ENCODE measurements at regions not wholly inside any gene's neighbourhood (a gene's known extent, or its start where the extent isn't known, plus 50 kb on each side); places are given as distances from the start of the nearest gene placed in this dataset.

DNA sequence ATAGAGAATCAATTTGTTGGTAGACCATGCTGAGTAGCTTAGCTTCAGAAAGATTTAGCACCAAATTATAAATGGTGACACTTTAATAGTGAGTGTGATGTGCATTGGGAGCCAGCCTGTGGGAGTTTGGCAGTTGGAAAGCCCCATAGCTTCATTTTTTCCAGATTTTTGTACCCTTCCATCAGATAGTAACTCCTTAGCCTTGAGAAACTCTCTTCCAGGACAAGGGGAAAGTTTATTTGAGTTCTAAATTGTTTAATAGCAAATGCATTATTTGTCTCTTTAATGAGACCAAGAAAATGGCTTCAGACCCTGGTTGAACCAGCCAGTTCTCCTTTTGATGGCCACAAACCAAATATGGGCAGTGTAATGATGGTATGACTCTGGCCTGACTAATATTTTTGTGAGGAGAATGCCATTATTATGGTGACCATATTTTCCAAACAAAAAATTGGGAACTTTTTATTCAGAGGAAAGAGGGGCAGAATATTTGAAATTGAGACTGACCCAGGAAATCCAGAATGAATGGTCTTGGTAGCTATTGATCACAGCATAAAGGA is 49.8 kb downstream of the PLCE1 start:
- ATAC-seq = no peak
- DNase-seq = no peak
- Histone ChIP-seq H3K27me3 (no peaks in the 10 kb centered on the region), H3K4me3 (no peak overlapping the region), H3K4me1 (peaks cover 0 to 13% (median 0%) of the 10 kb centered on the region in 12 donors), H3K27ac (no peak overlapping the region), H3K36me3 (no peaks in the 10 kb centered on the region), H3K9me3 (no peaks in the 10 kb centered on the region)
- intact Hi-C loops (cut with DNase I) = no loop called here
- TF ChIP-seq, protein P1, sequence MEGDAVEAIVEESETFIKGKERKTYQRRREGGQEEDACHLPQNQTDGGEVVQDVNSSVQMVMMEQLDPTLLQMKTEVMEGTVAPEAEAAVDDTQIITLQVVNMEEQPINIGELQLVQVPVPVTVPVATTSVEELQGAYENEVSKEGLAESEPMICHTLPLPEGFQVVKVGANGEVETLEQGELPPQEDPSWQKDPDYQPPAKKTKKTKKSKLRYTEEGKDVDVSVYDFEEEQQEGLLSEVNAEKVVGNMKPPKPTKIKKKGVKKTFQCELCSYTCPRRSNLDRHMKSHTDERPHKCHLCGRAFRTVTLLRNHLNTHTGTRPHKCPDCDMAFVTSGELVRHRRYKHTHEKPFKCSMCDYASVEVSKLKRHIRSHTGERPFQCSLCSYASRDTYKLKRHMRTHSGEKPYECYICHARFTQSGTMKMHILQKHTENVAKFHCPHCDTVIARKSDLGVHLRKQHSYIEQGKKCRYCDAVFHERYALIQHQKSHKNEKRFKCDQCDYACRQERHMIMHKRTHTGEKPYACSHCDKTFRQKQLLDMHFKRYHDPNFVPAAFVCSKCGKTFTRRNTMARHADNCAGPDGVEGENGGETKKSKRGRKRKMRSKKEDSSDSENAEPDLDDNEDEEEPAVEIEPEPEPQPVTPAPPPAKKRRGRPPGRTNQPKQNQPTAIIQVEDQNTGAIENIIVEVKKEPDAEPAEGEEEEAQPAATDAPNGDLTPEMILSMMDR (IDR thresholded peaks at IDR 0.05) = no peak
- TF ChIP-seq POLR2A (IDR thresholded peaks at IDR 0.05) = no peak

DNA sequence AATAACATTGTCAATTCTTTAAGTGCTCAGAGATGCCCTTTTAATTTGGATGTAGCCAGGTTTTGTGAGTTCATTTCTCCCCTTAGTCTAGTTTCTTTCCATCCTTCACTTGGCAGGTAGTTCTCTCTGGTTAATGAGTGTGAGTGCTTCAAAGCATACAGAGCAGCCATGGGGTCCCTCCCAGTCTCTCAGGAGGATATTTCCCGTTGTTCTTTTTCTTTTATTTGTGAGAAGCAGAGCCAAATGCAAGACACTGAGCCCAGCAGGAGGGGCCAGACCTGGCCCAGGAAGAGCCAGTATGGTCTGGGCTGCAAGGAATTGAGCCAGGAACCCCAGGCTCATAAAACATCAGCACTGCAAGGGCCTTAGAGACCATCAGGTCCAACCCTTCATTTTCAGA is 52.4 kb downstream of the PLCE1 start:
- whole genome bisulfite sequencing, 4 donors = 15 to 39% (median 34%) methylated on average over 1 of the region's 1 CpG
- no peaks in the 10 kb centered on the region for H3K36me3 ChIP-seq
- H3K4me1 ChIP-seq = peaks cover 0 to 13% (median 1%) of the 10 kb centered on the region in 12 donors
- intact Hi-C loops (cut with DNase I) = no loop called here
- H3K9me3 ChIP-seq = no peaks in the 10 kb centered on the region
- H3K27me3 ChIP-seq = no peaks in the 10 kb centered on the region
- DNase-seq (no peak), ATAC-seq (no peak)
- H3K27ac ChIP-seq = no peak overlapping the region
- TF ChIP-seq, protein P1 (IDR thresholded peaks at IDR 0.05) = no peak
- no peak overlapping the region for H3K4me3 ChIP-seq

DNA sequence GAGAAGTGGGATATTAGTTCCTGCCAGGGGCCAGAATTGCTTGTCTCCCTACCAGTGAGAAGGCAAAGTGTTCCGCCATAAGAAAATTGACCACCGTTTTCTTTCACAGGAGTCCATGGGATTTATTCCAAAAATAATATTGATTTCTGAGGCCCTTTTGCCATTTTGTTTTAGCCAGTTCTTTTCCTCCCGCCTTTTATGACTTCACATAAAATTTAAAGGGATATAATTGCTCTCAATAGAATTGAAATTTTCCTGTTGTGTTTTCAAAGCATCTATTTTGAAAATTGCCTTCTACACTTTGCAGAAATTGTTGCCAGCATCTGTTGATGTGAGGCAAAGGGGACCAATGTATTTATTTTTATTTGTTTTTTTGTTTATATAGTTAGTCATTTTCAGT is 53.6 kb downstream of the PLCE1 start:
- TF ChIP-seq, protein P1 (IDR thresholded peaks at IDR 0.05) = no peak
- TF ChIP-seq POLR2A (IDR thresholded peaks at IDR 0.05) = no peak
- H3K36me3 ChIP-seq = no peaks in the 10 kb centered on the region
- intact Hi-C loops (cut with DNase I) = no loop called here
- H3K9me3 ChIP-seq = no peaks in the 10 kb centered on the region
- no peaks in the 10 kb centered on the region for H3K27me3 ChIP-seq
- H3K4me1 ChIP-seq = peaks cover 0 to 13% (median 1%) of the 10 kb centered on the region in 12 donors
- no peak overlapping the region for H3K4me3 ChIP-seq
- DNase-seq = no peak
- ATAC-seq = no peak
- 72 to 78% (median 74%) methylated on average over 3 of the region's 3 CpGs for WGBS, 4 donors
- H3K27ac ChIP-seq = no peak overlapping the region

DNA sequence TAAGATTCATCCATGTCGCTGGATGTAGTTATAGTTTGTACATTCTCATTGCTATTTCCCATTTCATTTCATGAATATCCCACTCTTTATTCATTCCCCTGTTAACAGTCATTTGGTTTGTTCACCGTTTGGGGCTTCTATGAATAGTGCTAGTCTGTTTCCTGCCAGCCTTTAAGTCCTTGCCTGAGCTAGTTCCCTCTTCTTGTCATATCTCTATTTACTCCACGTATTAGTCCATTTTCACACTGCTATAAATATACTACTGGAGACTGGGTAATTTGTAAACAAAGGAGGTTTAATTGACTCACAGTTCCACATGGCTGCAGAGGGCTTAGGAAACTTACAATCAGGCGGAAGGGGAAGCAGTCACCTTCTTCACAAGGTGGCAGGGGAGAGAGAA is 56.2 kb downstream of the PLCE1 start:
- peak; percentile 63 to 85 (median 76) for ATAC-seq
- no peaks in the 10 kb centered on the region for H3K27me3 ChIP-seq
- intact Hi-C loops (cut with DNase I) = no loop called here
- no peak for TF ChIP-seq POLR2A (IDR thresholded peaks at IDR 0.05)
- TF ChIP-seq, protein P1 (IDR thresholded peaks at IDR 0.05) = no peak
- H3K9me3 ChIP-seq = no peaks in the 10 kb centered on the region
- H3K4me1 ChIP-seq = peaks cover 0 to 15% (median 3%) of the 10 kb centered on the region in 12 donors
- no peak for DNase-seq
- no peak overlapping the region for H3K4me3 ChIP-seq
- H3K36me3 ChIP-seq = no peaks in the 10 kb centered on the region
- WGBS, 4 donors = 47 to 52% (median 51%) methylated on average over 4 of the region's 4 CpGs
- no peak overlapping the region for H3K27ac ChIP-seq

All from heart left ventricle (tissue), 16 donors.